Skeletal muscle tissue (tissue), 3 donors: ENCODE measurements at regions not wholly inside any gene's neighbourhood (a gene's known extent, or its start where the extent isn't known, plus 50 kb on each side); places are given as distances from the start of the nearest gene placed in this dataset.
"Not testable (repeated sequence)": the region's sequence is repeated elsewhere in the genome, so short reads cannot be mapped to it uniquely, and the experiment has no call there.

ENCODE experiments used
- H3K27ac ChIP-seq: one replicate; pipeline ENCODE4 v1.7.0; 2013; ENCODE audit warnings: mild to moderate bottlenecking, low read depth, low read length, inconsistent platforms
- H3K27me3 ChIP-seq, 3 donors: one replicate each; pipeline ENCODE4 v1.7.0; 2013; ENCODE audit warnings: low read length in 3 of 3; ENCODE audit not compliant: control insufficient read depth in 3 of 3, insufficient read depth in 3 of 3
- H3K36me3 ChIP-seq, 3 donors: one replicate each; pipeline ENCODE4 v1.7.0; 2013; ENCODE audit warnings: low read length in 3 of 3; ENCODE audit not compliant: control insufficient read depth in 3 of 3, insufficient read depth in 3 of 3
- H3K4me1 ChIP-seq, 3 donors: one replicate each; pipeline ENCODE4 v1.7.0; 2013; ENCODE audit warnings: low read length in 3 of 3, mild to moderate bottlenecking in 3 of 3; ENCODE audit not compliant: control insufficient read depth in 3 of 3, insufficient read depth in 3 of 3
- H3K4me3 ChIP-seq, 3 donors: one replicate each; pipeline ENCODE4 v1.7.0; 2013; ENCODE audit warnings: low read length in 3 of 3
- H3K9ac ChIP-seq, 3 donors: one replicate each; pipeline ENCODE4 v1.7.0; 2013; ENCODE audit warnings: low read length in 3 of 3, mild to moderate bottlenecking in 3 of 3, moderate library complexity in 2 of 3, low read depth in 1 of 3
- H3K9me3 ChIP-seq, 3 donors: one replicate each; pipeline ENCODE4 v1.7.0; 2013; ENCODE audit warnings: low read length in 3 of 3; ENCODE audit not compliant: control insufficient read depth in 3 of 3
- donor health status: Osteomylitis.

DNA sequence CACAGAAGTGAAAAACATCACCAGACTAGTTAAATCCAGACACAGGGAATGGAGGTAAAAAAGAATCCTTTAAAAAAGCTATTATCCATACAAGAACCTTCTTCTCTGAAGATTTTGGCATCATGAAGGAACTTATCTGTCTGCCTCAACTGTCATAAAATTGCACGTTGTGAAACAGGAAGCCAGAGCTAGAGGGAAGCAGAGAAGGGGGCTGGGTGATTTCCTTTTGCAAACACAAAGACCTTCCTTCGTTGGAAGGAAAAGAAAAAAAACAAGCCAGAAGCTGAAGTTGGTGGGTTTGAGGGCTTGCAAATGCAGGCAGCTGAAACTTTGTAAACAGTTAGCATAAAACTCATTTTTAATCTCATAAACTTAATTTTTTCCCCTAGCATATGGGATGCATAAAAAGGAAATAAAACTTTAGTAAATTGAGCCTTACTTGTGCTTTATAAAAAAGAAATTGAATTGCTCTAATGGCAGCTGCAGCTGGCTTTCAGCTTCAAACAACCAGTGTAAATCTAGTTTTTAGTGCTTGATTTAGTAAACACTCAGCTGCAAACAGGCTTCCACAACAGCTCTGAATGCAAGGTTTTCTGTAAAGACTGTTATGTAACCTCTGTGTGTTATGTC lies 101.6 kb downstream of the OTUD1 start:
- Histone ChIP-seq H3K4me3 (no peak overlapping the region), H3K36me3 (no peaks in the 10 kb centered on the region), H3K27me3 (no peaks in the 10 kb centered on the region), H3K9me3 (no peaks in the 10 kb centered on the region), H3K9ac (no peak overlapping the region), H3K4me1 (no peaks in the 10 kb centered on the region), H3K27ac (no peak overlapping the region)

- Histone ChIP-seq H3K4me3 (no peak overlapping the region), H3K27ac (no peak overlapping the region), H3K4me1 (no peaks in the 10 kb centered on the region), H3K9ac (no peak overlapping the region), H3K9me3 (no peaks in the 10 kb centered on the region), H3K27me3 (no peaks in the 10 kb centered on the region), H3K36me3 (no peaks in the 10 kb centered on the region)
Observed at GRCh38 chr10:23543691-23544380, 105.0 kb downstream of the OTUD1 start.

GRCh38 chr10:23545866-23546265 lies 107.0 kb downstream of the OTUD1 start:
- H3K4me3 ChIP-seq, H3K9me3 ChIP-seq, H3K27me3 ChIP-seq, H3K27ac ChIP-seq, H3K36me3 ChIP-seq, H3K4me1 ChIP-seq, H3K9ac ChIP-seq: not testable (repeated sequence)

- no peak overlapping the region for H3K27ac ChIP-seq
- no peak overlapping the region for H3K4me3 ChIP-seq
- no peaks in the 10 kb centered on the region for H3K36me3 ChIP-seq
- no peaks in the 10 kb centered on the region for H3K4me1 ChIP-seq
- no peak overlapping the region for H3K9ac ChIP-seq
- H3K9me3 ChIP-seq, result peaks cover 0 to 2% (median 0%) of the 10 kb centered on the region in 3 donors
- no peaks in the 10 kb centered on the region for H3K27me3 ChIP-seq
Observed at GRCh38 chr10:23556727-23557440, 118.0 kb downstream of the OTUD1 start.

DNA sequence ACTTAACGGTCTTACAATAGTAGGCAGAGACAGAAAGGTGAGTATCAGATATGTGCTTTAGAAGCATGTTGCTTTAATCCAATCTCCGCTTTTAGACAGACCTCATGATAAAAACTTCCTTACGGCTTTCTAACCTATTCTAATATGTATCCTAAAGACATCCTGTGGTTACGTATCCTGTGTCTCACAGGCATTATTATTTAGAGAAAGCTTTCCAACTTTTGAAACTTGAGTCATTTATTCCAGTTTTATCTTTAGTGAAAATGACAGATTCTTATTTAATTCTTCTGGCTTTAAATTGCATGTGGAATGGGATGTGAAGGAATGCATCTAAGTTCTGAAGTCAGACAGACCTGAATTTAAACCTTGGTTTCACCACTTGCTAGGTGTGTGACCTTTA lies 118.9 kb downstream of the OTUD1 start:
- Histone ChIP-seq H3K27me3 (no peaks in the 10 kb centered on the region), H3K27ac (no peak overlapping the region), H3K36me3 (no peaks in the 10 kb centered on the region), H3K4me1 (no peaks in the 10 kb centered on the region), H3K4me3 (no peak overlapping the region), H3K9ac (no peak overlapping the region), H3K9me3 (peaks cover 0 to 5% (median 0%) of the 10 kb centered on the region in 3 donors)

- Histone ChIP-seq H3K4me1 (no peaks in the 10 kb centered on the region), H3K4me3 (no peak overlapping the region), H3K9me3 (peaks cover 0 to 5% (median 0%) of the 10 kb centered on the region in 3 donors), H3K9ac (no peak overlapping the region), H3K27me3 (no peaks in the 10 kb centered on the region), H3K36me3 (no peaks in the 10 kb centered on the region), H3K27ac (no peak overlapping the region)
Observed at GRCh38 chr10:23558361-23558799, 119.5 kb downstream of the OTUD1 start.

- Histone ChIP-seq H3K4me3 (no peak overlapping the region), H3K36me3 (no peaks in the 10 kb centered on the region), H3K9me3 (peaks cover 3 to 6% (median 3%) of the 10 kb centered on the region in 3 donors), H3K9ac (no peak overlapping the region), H3K27me3 (no peaks in the 10 kb centered on the region), H3K4me1 (no peaks in the 10 kb centered on the region), H3K27ac (no peak overlapping the region)
Observed at GRCh38 chr10:23568996-23569395, 130.1 kb downstream of the OTUD1 start.

DNA sequence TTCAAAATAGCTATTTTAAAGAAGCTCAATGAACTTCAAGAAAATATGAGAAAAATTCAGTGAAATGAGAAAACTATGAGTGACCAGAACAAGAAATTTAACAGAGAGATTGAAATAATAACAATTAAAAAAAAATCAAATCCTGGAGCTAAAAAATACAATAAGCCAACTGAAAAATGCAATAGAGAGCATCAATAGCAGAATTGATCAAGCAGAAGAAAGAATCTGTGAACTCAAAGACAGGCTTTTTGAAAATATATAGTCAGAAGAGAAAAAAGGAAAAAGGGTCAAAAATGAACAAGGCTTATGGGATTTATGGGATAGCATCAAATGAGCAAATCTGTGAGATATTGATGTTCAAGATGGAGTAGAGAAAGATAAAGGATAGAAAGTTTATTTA lies 133.0 kb downstream of the OTUD1 start:
- no peak overlapping the region for H3K9ac ChIP-seq

GRCh38 chr10:23581906-23582450 lies 143.1 kb downstream of the OTUD1 start:
- H3K9me3 ChIP-seq, result no peaks in the 10 kb centered on the region
- no peak overlapping the region for H3K9ac ChIP-seq
- no peaks in the 10 kb centered on the region for H3K4me1 ChIP-seq
- no peaks in the 10 kb centered on the region for H3K27me3 ChIP-seq
- H3K4me3 ChIP-seq, result no peak overlapping the region
- no peaks in the 10 kb centered on the region for H3K36me3 ChIP-seq
- H3K27ac ChIP-seq, result no peak overlapping the region

More for the DNA sequence above, 133.0 kb downstream of the OTUD1 start:
- Histone ChIP-seq H3K4me1 (no peaks in the 10 kb centered on the region), H3K36me3 (no peaks in the 10 kb centered on the region), H3K4me3 (no peak overlapping the region), H3K9me3 (peaks cover 3 to 6% (median 3%) of the 10 kb centered on the region in 3 donors), H3K27ac (no peak overlapping the region), H3K27me3 (no peaks in the 10 kb centered on the region)

- Histone ChIP-seq H3K36me3 (no peaks in the 10 kb centered on the region), H3K9me3 (no peaks in the 10 kb centered on the region), H3K4me3 (no peak overlapping the region), H3K4me1 (no peaks in the 10 kb centered on the region), H3K9ac (no peak overlapping the region), H3K27me3 (no peaks in the 10 kb centered on the region), H3K27ac (no peak overlapping the region)
Observed at GRCh38 chr10:23584396-23584795, 145.5 kb downstream of the OTUD1 start.
